ENCODE measurements at regions not wholly inside any gene's neighbourhood (a gene's known extent, or its start where the extent isn't known, plus 50 kb on each side); places are given as distances from the start of the nearest gene placed in this dataset.
"Not testable (repeated sequence)": the region's sequence is repeated elsewhere in the genome, so short reads cannot be mapped to it uniquely, and the experiment has no call there.

DNA sequence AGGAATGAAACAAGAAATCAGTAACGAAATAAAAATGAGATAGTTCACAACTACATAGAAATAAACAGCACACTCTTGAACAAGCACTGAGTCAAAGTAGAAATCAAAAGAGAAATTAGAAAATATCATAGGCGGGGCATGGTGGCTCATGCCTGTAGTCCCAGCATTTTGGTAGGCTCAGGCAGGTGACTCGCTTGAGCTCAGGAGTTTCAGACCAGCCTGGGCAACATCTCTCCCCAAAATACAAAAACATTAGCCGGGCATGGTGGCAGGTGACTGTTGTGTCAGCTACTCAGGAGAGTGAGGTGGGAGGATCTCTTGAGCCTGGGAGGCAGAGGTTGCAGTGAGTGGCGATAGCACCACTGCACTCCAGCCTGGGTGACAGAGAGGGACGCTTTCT, 714.4 kb downstream of the GLUD2 start:
- Histone ChIP-seq H3K27ac (no peak overlapping the region), H3K9me3 (no peaks in the 10 kb centered on the region), H3K36me3 (no peaks in the 10 kb centered on the region), H3K4me1 (no peaks in the 10 kb centered on the region), H3K4me3 (no peak overlapping the region), H3K27me3 (no peaks in the 10 kb centered on the region)
- 70 to 84% methylated on average over 6 of the region's 6 CpGs for WGBS, 2 donors
- TF ChIP-seq, protein P1, sequence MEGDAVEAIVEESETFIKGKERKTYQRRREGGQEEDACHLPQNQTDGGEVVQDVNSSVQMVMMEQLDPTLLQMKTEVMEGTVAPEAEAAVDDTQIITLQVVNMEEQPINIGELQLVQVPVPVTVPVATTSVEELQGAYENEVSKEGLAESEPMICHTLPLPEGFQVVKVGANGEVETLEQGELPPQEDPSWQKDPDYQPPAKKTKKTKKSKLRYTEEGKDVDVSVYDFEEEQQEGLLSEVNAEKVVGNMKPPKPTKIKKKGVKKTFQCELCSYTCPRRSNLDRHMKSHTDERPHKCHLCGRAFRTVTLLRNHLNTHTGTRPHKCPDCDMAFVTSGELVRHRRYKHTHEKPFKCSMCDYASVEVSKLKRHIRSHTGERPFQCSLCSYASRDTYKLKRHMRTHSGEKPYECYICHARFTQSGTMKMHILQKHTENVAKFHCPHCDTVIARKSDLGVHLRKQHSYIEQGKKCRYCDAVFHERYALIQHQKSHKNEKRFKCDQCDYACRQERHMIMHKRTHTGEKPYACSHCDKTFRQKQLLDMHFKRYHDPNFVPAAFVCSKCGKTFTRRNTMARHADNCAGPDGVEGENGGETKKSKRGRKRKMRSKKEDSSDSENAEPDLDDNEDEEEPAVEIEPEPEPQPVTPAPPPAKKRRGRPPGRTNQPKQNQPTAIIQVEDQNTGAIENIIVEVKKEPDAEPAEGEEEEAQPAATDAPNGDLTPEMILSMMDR (IDR thresholded peaks at IDR 0.05) = no peak
- TF ChIP-seq POLR2AphosphoS5 (IDR thresholded peaks at IDR 0.05) (no peak), EP300 (IDR thresholded peaks at IDR 0.05) (no peak), POLR2A (IDR thresholded peaks at IDR 0.05) (no peak)
- no peak for ATAC-seq (ENCODE audit: low FRiP score in 2 of 2)
- no peak for DNase-seq

DNA sequence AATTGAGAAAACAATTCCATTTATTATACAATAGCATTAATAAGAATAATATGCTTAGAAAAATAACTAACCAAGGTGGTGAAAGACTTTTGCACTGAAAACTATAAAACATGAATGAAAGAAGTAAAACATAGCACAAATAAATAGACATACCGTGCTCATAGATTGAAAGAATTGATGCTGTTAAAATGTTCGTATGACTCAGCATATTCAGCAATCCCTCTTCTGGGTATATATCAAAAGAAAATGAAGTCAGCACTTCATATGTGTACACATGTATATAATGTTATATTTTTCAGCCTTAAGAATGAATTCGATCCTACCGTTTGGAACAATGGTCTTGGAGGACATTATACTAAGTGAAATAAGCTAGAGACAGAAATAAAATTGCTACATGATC, 716.3 kb downstream of the GLUD2 start:
- Histone ChIP-seq H3K9me3 (no peaks in the 10 kb centered on the region), H3K4me1 (no peaks in the 10 kb centered on the region), H3K27ac (no peak overlapping the region), H3K27me3 (no peaks in the 10 kb centered on the region), H3K36me3 (no peaks in the 10 kb centered on the region), H3K4me3 (no peak overlapping the region)
- ATAC-seq (ENCODE audit: low FRiP score in 2 of 2) (no peak), DNase-seq (no peak)
- WGBS, 2 donors = 65 to 92% methylated on average over 4 of the region's 4 CpGs
- no peak for TF ChIP-seq EP300 (IDR thresholded peaks at IDR 0.05)
- TF ChIP-seq POLR2AphosphoS5 (IDR thresholded peaks at IDR 0.05) = no peak
- TF ChIP-seq, protein P1 (IDR thresholded peaks at IDR 0.05) = no peak
- TF ChIP-seq POLR2A (IDR thresholded peaks at IDR 0.05) = no peak

DNA sequence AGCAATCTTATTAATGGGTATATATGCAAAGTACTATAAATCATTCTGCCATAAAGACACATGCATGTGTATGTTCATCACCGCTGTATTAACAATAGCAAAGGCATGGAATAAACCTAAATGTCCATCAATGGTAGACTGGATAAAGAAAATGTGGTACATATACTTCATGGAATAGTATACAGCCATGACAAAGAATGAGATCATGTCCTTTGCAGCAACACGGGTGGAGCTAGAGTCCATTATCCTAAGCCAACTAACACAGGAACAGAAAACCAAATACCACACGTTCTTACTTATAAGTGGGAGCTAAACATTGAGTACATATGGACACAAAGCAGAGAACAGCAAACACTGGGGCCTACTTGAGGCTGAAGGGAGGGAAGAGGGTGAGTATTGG, 720.8 kb downstream of the GLUD2 start:
- H3K4me3 ChIP-seq = not testable (repeated sequence)
- 65 to 71% methylated on average over 3 of the region's 3 CpGs for WGBS, 2 donors

DNA sequence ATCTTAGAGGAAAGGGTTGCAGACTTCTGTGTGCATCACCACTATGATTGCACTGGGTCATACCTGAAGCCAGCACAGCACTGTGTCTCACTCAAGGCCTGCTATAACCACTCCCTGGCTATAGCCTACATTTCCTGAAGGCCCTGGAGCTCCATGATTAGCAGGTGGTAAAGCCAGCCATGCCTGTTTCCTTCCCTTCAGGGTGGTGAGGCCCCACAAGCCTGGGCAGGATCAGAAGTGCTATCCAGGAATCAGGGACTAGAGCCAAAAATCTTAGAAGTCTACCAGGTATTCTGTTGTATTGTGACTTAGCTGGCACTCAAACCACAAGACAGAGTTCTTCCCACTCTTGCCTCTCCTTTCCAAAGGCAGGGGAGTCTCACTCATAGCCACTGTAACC, 734.6 kb downstream of the GLUD2 start:
- ATAC-seq (ENCODE audit: low FRiP score in 2 of 2) (no peak), DNase-seq (no peak)
- Histone ChIP-seq H3K27me3 (no peaks in the 10 kb centered on the region), H3K4me3 (no peak overlapping the region), H3K4me1 (no peaks in the 10 kb centered on the region), H3K36me3 (no peaks in the 10 kb centered on the region), H3K27ac (no peak overlapping the region), H3K9me3 (no peaks in the 10 kb centered on the region)
- no peak for TF ChIP-seq POLR2A (IDR thresholded peaks at IDR 0.05)
- TF ChIP-seq, protein P1 (IDR thresholded peaks at IDR 0.05) = no peak
- TF ChIP-seq EP300 (IDR thresholded peaks at IDR 0.05) = no peak
- no peak for TF ChIP-seq POLR2AphosphoS5 (IDR thresholded peaks at IDR 0.05)

More for the DNA sequence above, 720.8 kb downstream of the GLUD2 start:
- H3K36me3 ChIP-seq; H3K9me3 ChIP-seq; H3K27ac ChIP-seq; H3K27me3 ChIP-seq; ATAC-seq (ENCODE audit: low FRiP score in 2 of 2); DNase-seq; H3K4me1 ChIP-seq: not testable (repeated sequence)

DNA sequence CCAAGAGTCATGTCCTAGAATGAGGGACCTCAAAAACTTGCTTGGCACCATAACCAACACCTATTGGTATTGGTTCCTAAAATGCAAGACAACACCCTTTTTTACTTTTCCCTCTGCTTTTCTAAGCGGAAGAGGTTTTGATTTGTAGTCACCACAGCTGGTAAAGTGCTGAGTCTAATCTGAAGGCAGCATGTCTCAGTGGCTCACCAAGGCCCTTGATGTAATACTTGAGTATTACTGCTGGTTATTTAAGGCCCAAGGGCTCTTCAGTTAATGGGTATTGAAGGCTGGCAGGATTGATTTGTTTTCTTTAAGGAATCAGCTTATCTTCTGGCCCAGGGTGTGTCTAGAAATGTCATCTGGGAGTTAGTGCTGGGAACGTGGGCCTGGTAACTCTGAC, 735.1 kb downstream of the GLUD2 start:
- 33 to 74% methylated on average over 2 of the region's 2 CpGs for WGBS, 2 donors
- no peaks in the 10 kb centered on the region for H3K27me3 ChIP-seq
- H3K27ac ChIP-seq = no peak overlapping the region
- TF ChIP-seq POLR2A (IDR thresholded peaks at IDR 0.05) (no peak), EP300 (IDR thresholded peaks at IDR 0.05) (no peak), POLR2AphosphoS5 (IDR thresholded peaks at IDR 0.05) (no peak)
- TF ChIP-seq, protein P1 (IDR thresholded peaks at IDR 0.05) = no peak
- DNase-seq (no peak), ATAC-seq (ENCODE audit: low FRiP score in 2 of 2) (peak in 1 of 2 donors; percentile 15)
- H3K4me1 ChIP-seq = no peaks in the 10 kb centered on the region
- H3K36me3 ChIP-seq = no peaks in the 10 kb centered on the region
- no peaks in the 10 kb centered on the region for H3K9me3 ChIP-seq
- no peak overlapping the region for H3K4me3 ChIP-seq
